HG02763 (cell line): ENCODE measurements at regions not wholly inside any gene's neighbourhood (a gene's known extent, or its start where the extent isn't known, plus 50 kb on each side); places are given as distances from the start of the nearest gene placed in this dataset.

ENCODE experiments used
- ATAC-seq: cut with Tn5 transposase; IDR thresholded peaks from one replicate; pipeline ENCODE4 v1.9.1; 2021; ENCODE audit warnings: mild to moderate bottlenecking, moderate library complexity; ENCODE audit not compliant: unreplicated experiment

DNA sequence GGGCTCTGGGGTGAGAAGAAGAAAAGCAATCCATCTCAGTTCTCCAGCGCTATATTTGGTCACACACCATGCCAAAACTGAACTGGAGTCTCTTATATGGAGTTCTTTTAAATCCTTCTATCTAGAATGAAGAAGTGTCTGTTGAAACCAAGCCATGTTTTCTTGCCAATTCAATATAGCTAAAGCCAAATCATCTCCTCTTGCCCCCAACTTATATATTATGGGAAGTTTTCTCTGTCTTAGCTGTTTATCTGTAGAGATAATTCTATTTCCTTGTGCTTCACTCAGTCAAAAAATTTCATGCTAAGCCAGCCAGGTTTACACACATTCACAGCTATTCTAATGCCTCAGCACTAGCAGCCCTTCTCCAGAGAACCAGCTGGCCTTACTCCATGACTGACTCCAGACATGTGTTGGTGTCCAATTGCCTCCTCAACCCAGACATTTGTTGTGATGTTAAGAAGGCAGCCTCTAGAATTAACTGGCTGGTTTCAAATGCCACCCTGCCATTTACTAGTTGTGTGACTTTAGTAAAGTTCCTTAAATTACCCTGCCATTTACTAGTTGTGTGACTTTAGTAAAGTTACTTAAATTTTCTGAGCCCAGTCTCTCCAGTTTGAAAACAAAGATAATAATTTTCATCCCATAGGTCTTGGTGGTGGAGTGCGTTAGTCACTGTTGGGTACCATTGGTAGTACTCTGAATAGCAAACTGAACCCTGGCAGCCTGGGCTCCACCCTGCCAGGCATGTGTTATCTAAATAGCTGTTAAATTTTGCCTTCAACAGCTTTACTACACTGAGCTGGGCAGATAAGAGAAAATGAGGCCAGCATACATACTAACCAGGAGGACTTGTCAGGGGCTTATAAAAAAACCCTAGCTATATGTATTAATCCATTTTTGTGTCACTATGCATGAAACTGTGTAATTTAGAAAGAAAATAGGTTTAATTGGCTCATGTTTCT, 525.1 kb downstream of the LMO7 start:
- ATAC-seq = no peak

DNA sequence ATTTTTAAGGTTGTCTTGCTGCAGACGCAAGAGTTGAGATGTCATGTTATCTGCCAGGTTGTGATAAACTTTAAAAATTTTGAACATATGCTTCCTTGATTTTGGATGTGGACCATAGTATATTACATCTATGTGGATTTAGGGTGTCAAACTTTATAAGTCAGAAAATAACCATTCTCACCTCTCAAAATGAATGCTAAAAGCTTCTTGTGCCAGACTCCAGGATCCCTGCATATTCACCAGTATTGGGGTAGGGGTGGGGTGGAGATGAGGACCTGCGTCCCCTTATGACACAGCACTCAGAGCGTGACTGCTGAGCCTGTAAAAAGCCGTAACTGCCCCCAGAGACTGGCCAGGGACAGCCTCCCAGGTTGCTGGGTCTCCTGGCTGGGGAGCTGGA, 524.4 kb downstream of the LMO7 start:
- no peak for ATAC-seq

DNA sequence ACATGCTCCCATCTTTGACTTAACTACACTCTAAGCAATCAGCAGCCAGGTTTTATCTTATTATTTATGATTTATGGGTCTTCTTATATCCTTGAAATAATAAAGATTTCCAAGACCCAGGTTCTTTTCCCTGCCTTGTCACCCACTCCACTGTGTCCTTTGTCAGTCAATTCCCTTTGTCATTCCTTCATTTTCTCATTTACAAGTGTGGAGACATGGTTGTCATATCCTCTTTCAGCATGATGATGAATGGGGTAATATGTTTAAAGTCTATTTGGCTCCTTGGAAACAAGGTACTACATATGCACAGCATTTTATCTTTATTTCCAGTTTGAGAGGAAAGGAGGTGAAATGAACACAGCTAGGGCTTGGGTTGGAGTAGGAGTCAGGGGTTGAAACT, 521.8 kb downstream of the LMO7 start:
- no peak for ATAC-seq

- ATAC-seq = no peak
Observed at GRCh38 chr13:76153239-76153638, 517.1 kb downstream of the LMO7 start.

DNA sequence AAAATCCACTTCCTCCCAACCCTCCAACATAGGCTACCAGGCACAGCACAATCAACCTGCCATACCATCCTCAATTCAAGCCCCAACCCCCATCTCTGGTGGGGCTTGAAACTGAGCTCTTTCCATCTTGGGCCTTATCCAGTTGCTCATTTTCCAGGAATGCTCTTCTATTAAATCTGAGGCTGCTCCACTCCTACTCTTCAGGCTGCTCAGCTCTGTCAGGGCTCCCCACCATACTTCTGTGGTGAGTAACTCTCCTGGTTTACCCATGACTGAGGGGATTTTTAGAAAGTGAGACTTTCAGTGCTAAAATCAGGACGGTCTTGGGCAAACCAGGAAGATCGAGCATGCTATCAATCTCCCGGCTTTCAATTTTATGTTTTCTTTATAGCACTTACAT, 512.8 kb downstream of the LMO7 start:
- no peak for ATAC-seq

- ATAC-seq = no peak
Observed at GRCh38 chr13:76148374-76148773, 512.2 kb downstream of the LMO7 start.

- no peak for ATAC-seq
Observed at GRCh38 chr13:76132532-76132931, 496.4 kb downstream of the LMO7 start.

DNA sequence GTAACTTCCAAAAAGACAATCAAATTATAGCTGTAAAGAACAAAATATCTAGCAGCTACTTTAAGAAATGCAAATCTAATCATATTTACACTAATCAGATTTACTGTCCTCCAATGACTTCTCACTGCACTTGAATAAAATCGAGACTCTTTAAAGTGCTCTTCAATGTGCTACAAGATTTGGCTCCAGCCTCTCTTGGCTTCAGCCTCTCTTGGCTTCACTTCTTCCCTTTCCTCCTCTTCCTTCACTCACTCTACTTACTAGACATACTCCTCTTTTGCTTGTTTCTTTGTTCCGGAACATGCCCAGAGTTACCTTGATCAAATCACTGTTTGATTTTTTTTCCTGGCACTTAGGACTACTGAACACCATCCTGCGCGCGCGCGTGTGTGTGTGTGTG, 495.4 kb downstream of the LMO7 start:
- ATAC-seq = no peak

DNA sequence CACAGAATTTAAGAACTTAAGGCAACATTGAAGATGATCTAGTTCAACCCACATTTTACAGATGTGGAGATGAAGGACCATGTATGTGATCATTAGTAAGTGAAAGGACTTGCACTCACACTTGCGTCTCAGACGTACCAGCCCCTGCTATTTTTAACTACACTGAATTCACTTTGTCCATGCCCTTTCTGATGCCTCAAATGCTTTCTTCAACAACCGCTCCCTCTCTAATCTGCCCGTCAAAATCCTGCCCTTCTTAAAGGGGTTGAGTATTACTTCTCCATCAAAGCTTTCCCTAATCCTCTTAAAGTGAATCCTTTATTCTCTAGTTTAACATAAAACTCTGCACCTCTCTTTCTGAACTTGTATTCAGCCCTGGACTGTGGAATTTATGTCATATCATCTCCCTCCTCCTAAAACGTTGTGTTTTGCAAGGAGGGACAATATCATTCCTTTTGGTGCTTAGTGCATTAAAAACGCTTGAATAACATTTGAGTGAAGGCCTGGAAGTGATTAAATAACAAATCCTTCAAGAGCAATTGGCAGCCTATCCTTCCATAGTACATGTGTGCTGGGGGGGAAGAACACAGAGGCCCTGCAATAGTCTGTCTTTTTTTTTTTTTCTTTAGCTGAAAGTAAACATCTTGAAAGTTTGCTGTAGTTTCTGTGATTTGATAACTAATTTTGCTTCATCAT, 493.3 kb downstream of the LMO7 start:
- ATAC-seq = no peak

GRCh38 chr13:76127922-76128321, 491.8 kb downstream of the LMO7 start:
- no peak for ATAC-seq

- ATAC-seq = no peak
Observed at GRCh38 chr13:76123548-76123947, 487.4 kb downstream of the LMO7 start.

- no peak for ATAC-seq
Observed at GRCh38 chr13:76116751-76117360, 480.7 kb downstream of the LMO7 start.

DNA sequence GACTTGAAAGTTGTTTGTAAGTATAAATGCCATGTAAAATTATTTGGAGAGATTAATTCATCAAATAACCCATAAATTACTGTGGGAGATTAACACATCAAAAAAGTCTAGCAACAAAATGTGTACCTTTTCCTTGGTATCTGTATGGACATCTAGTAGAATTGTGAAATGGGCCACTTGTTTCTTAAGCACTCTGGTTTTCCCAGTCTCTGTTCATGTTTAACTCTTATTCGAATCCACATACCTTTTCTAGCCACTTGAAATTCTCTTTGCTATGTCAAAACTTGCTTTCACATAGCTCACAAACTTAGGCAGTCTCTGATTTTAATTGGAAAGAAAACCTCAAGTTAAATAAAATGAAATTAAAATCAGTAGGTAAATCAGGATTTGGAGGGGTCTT, 470.6 kb downstream of the LMO7 start:
- no peak for ATAC-seq

DNA sequence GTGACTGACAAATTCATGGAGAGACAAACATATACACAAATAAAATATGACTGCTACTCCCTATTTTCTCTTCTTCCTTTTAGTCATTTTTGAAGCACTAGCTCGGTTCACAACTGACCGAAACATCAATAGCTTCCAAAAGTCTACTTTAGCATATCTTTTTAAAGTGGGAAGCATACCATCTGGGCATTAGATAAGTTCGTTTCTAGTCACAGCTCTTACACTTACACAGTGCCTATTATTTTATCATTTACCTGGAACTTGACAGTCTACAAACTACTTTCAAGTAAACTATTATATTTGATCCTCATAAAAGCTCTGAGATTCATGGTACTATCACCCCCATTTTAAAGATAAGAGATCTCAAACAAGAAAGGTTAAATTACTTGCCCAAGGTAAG, 458.5 kb downstream of the LMO7 start:
- no peak for ATAC-seq

- no peak for ATAC-seq
Observed at GRCh38 chr13:76091076-76091475, 454.9 kb downstream of the LMO7 start.

DNA sequence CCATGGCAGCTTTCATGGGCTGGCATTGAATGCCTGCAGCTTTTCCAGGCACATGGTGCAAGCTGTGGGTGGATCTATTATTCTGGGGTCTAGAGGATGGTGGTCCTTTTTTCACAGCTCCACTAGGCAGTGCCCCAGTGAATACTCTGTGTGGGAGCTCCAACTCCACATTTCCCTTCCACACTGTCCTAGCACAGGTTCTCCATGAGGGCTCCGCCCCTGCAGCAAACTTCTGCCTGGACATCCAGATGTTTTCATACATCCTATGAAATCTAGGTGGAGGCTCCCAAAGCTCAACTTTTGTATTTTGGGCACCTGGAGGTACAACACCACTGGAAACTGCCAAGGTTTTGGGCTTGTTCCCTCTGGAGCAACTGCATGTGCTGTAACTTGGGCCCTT, 450.6 kb downstream of the LMO7 start:
- ATAC-seq = no peak

DNA sequence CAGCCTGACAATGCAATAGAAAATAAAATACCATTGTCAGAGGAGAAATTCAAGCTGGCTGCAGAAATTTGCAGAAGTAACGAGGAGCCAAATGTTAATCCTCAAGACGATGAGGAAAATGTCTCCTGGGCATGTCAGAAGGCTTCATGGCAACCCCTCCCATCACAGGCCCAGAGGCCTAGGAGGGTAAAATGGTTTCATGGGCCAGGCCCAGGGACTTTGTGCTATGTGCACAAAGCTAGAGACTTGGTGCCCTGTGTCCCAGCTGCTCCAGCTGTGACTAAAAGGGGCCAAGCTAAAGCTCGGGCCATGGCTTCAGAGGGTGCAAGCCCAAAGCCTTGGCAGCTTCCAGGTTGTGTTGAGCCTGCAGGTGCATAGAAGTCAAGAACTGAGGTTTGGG, 431.7 kb downstream of the LMO7 start:
- no peak for ATAC-seq

DNA sequence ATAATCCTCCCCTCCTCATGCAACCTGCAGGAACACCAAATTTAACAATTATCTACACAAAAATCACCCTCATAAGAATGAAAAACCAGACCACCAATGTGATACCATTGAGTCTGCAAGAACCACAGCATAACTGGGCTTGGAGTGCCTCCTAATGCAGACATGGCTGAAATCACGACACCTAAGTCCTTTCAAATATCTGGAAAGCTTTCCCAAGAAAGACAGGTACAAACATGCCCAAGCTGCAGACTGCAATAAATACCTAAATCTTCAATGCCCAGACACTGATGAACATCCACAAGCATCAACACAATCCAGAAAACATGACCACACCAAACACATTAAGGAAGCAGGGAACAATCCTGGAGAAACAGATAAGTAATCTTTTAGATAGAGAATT, 417.1 kb downstream of the LMO7 start:
- ATAC-seq = no peak

- no peak for ATAC-seq
Observed at GRCh38 chr13:76049376-76049746, 413.2 kb downstream of the LMO7 start.

- ATAC-seq = no peak
Observed at GRCh38 chr13:76048675-76049375, 412.7 kb downstream of the LMO7 start.

DNA sequence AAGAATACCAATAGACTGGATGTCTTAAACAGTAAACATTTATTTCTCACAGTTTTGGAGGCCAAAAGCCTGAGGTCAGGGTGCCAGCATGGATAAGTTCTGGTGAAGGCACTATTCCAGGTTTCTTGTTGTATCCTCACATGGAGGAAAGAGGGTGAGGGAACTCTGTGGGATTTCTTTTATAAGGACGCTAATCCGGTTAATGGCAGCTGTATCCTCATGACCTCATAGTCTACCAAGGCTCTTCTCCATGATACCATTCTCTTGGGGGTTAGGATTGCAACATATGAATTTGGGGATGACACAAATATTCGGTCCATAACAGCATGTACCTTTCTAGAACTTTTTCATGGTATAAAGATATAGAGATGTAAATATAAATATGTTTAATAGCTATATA, 412.0 kb downstream of the LMO7 start:
- no peak for ATAC-seq
